D341Med (cell line): ENCODE measurements at regions not wholly inside any gene's neighbourhood (a gene's known extent, or its start where the extent isn't known, plus 50 kb on each side); places are given as distances from the start of the nearest gene placed in this dataset.
A peak's percentile ranks its signal among the peaks of the same experiment; 100 is the strongest.

Source experiments
- DNase-seq: peaks from one replicate; pipeline ENCODE4 v3.0.0; 2012; ENCODE audit warnings: low spot score

GRCh38 chr6:88558981-88559380, 392.8 kb upstream of the CNR1 start:
- DNase-seq, result no peak

GRCh38 chr6:88556663-88557062, 390.5 kb upstream of the CNR1 start:
- no peak for DNase-seq

- no peak for DNase-seq
Observed at GRCh38 chr6:88548891-88549505, 382.9 kb upstream of the CNR1 start.

GRCh38 chr6:88547768-88548167, 381.6 kb upstream of the CNR1 start:
- no peak for DNase-seq

- no peak for DNase-seq
Observed at GRCh38 chr6:88545991-88546390, 379.8 kb upstream of the CNR1 start.

GRCh38 chr6:88544986-88545612, 379.0 kb upstream of the CNR1 start:
- no peak for DNase-seq

- DNase-seq, result no peak
Observed at GRCh38 chr6:88539295-88539764, 373.2 kb upstream of the CNR1 start.

GRCh38 chr6:88538840-88539239, 372.7 kb upstream of the CNR1 start:
- DNase-seq, result no peak

GRCh38 chr6:88538130-88538706, 372.1 kb upstream of the CNR1 start:
- DNase-seq, result no peak

GRCh38 chr6:88536071-88536625, 370.0 kb upstream of the CNR1 start:
- DNase-seq, result no peak

GRCh38 chr6:88535306-88535705, 369.2 kb upstream of the CNR1 start:
- DNase-seq, result no peak

- no peak for DNase-seq
Observed at GRCh38 chr6:88532241-88532860, 366.2 kb upstream of the CNR1 start.

- no peak for DNase-seq
Observed at GRCh38 chr6:88529726-88530125, 363.6 kb upstream of the CNR1 start.

GRCh38 chr6:88520445-88520844, 354.3 kb upstream of the CNR1 start:
- DNase-seq, result no peak

- no peak for DNase-seq
Observed at GRCh38 chr6:88520017-88520338, 353.8 kb upstream of the CNR1 start.

GRCh38 chr6:88519301-88520016, 353.3 kb upstream of the CNR1 start:
- peak; percentile 56 for DNase-seq

GRCh38 chr6:88517737-88518136, 351.6 kb upstream of the CNR1 start:
- no peak for DNase-seq

- no peak for DNase-seq
Observed at GRCh38 chr6:88513920-88514319, 347.8 kb upstream of the CNR1 start.

- DNase-seq, result no peak
Observed at GRCh38 chr6:88513471-88513870, 347.3 kb upstream of the CNR1 start.

GRCh38 chr6:88512951-88513350, 346.8 kb upstream of the CNR1 start:
- no peak for DNase-seq

- no peak for DNase-seq
Observed at GRCh38 chr6:88502391-88502790, 336.2 kb upstream of the CNR1 start.
